ENCODE measurements at regions not wholly inside any gene's neighbourhood (a gene's known extent, or its start where the extent isn't known, plus 50 kb on each side); places are given as distances from the start of the nearest gene placed in this dataset.

DNA sequence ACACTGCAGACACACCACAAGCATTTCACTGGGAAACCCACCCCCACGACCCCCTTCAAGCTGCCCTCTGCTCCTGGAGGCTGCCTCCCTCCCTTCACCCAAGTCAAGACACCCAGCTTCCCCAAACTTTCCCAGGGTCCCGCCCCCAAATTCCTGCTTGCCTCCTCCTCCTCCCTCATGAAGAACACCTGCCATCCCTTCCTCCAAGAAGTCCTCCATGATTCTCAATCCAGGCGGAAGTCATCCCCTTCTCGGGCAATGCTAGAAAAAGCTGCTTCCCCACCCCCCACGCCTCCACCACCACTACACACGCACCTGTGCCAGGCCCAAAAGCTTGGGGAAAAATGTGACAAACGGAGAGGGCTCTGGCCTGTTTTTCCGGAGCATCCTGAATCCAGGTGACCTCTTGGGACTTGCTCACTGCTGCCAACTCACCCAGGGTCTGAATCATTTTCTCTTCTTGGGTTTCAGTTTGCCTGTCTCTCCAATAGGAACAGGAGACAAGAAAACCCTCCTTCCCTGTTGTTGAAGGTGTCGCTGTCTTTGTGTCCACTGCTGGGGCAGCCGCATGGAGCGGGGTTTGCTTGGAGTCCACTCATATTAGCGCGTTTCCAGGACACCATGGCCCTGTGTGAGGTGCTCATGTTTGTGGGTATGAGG lies 101.0 kb upstream of the CASZ1 start:
- DNase-seq (ENCODE audit: low spot score) = no peak

DNA sequence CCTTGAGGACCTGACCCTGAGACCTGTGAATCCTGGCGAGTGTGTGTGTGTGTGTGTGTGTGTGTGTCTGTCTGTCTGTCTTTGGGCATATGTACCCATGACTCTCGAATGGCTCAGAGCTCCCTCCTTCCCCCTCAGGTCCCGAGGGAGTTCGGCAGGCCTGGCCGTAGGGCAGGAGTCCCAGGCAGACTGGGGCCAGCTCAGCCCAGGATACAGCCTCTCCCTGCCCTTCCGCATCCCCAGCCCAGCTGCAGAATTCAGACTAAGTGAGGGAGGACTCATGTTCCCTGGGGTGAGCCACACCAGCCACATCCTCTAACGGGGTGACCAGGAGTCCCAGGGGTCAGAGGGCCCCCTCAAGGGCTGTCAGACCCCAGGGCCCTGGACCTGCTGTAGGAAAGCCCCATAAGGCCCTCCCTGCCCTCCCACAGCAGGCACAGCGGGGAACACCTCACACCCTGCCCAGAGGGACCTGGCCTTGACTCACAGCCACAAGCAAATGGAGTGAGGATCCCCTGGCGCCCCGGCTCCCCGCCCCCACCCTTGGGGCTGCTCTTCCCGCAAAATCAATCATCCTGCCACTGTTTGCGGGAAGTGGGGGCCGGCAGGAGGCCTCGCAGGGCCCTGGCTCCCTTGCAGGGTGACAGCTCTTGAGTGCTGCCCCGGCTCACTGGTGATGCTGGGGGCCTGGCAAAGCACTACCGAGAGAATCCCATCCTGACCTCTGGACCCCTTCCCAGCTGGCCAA lies 101.7 kb upstream of the CASZ1 start:
- DNase-seq (ENCODE audit: low spot score) = no peak

DNA sequence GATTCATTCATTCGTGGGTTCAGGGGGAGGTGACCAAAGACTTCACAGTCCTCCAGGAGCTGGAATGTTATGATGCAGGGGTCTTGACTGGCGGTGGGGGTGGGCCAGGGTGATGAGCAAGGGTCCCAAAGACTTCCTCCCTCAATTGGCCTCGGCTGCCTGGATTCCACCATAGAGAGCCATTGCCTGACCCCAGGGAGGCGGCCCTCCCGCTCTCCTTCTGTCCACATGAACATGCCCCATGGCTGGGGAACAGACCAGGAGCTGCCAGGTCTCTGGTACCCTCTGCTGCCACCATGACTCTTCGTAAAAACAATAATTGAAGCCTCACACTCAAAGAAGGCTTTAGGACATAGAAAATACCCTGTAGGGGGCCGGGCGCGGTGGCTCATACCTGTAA lies 102.5 kb upstream of the CASZ1 start:
- no peak for DNase-seq (ENCODE audit: low spot score)

DNA sequence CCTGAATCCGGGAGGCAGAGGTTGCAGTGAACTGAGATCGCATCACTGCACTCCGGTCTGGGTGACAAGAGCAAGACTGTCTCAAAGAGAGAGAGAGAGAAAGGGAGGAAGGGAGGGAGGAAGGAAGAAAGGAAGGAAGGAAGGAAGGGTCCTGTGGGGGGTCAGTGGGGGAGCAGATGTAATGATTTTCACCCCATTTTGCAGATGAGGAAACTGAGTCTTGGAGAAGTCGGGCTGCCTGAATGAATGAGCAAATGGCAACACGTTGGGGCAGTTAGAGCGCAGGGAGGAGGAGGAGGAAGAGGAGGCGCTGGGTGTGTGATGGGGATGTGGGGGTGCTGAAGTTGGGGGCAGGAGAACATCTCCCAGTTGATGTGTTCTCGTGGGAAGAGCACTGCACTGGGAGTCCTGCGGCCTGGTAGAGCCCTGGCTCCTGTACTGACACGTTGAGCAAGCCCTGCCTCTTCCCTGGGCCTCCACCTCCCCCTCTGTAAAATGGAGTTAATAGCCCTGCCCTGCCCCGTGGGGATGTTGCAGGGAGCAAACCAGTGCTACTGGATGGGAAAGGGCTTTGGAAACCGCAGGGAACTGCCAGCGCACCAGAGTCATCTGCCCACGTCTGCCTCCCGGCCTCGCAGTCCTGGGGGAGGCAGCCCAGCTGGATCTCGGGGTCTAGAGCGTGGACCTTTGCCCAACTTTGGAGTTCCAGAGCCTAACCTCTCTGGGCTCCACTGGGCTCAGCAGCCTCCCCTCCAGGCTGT lies 103.2 kb upstream of the CASZ1 start:
- DNase-seq (ENCODE audit: low spot score) = no peak

DNA sequence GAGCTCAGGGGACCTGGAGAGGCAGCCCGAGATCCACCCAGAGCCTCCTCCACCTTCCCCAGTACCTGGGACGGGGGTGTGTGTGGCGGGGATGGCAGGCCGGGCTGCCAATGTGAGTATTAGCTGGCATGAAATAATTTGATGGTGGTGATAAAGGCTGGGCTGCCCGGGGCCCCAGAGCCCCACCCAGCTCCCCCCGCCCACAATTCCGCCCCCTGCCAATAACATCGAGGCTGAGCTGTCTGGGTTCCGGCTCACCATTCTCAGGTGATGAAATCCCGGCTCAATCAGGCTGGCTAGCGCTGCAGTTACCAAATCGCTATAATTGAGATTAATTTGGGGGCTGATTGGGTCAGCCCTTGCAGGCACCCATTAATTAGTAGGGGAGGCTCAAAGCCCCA lies 103.8 kb upstream of the CASZ1 start:
- no peak for DNase-seq (ENCODE audit: low spot score)

DNA sequence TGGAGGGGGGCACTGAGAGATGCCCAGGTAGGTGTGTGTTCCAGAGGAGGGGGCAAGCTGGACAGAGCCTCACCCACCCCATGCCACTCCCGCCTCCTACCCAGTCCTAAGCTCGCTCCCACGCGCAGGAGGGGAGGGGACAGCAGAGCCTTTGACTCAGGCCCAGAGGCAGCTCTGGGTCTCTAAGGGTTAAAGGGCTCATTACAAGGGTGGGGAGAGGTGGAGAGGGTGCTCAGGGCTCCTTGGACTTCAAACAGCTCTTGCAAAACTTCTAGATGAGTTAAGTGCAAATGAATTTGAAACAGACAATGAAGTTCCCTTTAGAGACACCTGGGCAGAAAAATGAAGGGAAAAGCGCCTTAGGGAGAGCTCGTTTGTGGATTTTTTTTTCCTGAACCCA lies 104.2 kb upstream of the CASZ1 start:
- no peak for DNase-seq (ENCODE audit: low spot score)

DNA sequence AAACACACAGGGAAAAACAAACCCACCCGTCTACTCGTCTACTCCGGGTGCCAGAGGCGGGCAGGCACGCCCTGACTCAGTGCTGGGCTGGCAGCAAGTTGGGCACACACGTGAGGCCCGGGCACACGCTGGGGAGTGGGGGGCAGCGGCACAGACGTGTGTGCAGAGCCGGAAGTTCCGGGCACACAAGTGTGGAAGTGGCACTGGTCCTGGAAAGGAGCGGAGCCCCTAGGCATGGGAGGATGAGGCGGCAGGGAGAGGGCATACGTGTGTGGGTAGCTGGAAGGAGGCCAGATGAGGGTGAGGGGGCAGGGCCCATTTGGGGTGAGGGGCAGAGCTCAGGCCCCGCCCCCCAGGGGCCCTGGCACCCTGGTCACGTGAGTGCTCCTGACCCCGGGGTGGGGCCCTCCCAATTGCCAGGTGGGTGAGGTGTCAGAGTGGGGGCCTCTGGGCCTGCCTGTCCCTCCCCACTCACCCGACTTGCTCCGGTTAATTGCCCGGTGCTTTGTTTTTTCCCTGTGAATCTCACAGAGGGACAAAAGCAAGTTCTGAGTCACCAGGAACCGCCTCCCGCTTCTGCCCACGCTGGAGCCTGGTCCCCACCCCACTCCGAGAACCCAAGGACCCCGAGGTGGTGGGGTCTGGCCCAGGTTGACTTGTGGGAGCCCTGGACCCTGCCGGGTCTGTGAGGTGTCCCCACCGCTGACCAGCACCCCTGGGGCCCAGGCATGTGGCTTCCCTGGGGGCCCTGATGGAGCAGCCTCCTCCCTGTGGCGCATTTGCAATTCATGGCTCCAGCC lies 104.8 kb upstream of the CASZ1 start:
- no peak for DNase-seq (ENCODE audit: low spot score)

DNA sequence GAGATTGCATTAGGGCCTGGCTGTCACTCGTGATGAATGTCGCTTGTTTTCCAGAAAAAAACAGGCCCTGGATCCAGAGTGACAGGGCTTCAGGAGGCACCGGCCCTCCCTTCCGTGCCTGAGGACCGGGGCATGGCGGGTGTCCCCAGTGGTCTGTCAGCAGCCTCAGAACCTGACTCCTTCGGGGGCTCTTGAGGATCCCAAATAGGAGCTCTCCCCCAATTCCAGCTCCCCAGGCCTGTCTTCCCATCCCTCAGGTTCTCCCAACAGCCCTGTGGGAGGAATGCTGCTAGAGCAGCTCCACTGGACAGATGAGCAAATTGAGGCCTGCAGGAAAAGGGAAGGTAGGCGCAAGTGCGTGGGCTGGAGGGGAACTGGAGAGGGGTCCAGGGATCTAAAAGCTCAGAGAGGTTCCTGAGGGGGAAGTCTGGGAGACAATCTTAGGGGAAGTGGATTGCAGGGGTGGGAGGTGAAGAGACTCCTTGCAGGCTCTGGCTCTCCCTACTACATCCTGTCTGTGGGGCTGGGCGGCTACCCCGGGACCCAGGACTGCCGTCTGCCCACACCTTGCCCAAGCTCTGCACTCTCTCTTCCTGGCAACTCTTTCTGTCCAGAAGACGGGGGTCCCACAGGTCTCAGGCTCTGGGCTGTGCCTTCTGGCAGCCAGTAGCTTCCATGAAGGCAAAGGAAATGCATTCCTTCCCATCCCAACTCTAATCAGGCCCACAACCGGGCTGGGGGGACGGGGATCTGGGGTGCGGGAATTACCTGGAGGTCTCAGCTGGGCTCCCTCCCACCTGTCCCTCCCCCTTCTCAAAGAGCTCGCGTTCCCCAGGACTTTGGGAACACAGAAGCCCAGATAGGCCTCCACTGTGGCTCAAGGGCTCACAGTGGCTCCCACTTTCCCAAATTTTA lies 105.7 kb upstream of the CASZ1 start:
- no peak for DNase-seq (ENCODE audit: low spot score)

DNA sequence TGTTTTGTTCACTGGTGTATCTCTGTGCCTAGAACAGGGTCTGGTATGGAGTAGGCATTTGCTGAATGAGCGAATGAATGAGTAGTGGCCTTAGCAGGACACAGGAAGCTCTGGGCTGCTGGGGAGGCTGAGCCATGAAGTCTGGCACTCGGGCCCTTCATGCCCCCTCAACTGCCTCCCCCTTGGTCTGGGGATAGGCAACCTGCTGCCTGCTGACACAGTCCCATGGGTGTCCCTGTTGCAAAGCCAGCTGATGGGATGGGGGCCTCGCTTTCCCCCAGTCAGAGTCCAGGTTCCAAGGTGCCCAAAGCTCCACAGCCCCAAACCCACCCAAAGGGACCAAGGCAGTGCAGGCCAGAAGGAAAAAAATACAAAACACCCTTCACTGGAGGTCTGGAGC lies 107.0 kb upstream of the CASZ1 start:
- no peak for DNase-seq (ENCODE audit: low spot score)

DNA sequence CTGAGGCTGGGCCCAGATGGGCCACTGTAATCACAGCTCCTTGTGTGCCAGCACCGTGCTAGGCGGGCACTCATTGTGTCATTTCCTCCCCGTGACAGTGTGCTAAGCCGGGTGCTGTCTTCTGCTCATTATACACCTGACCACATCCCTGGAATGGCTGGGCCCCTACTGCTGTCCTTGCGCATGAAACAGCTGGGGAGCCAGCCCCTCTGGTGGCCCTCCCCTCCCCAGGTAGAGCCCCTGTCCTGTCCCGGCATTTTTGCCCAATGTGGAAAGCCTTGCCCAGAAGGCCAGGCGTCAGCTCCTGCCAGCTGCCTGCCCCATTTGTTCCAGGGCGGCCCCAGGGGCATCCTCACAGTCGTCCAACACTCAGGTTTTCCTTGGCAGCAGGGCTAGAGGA lies 107.4 kb upstream of the CASZ1 start:
- peak; percentile 40 for DNase-seq (ENCODE audit: low spot score)

DNA sequence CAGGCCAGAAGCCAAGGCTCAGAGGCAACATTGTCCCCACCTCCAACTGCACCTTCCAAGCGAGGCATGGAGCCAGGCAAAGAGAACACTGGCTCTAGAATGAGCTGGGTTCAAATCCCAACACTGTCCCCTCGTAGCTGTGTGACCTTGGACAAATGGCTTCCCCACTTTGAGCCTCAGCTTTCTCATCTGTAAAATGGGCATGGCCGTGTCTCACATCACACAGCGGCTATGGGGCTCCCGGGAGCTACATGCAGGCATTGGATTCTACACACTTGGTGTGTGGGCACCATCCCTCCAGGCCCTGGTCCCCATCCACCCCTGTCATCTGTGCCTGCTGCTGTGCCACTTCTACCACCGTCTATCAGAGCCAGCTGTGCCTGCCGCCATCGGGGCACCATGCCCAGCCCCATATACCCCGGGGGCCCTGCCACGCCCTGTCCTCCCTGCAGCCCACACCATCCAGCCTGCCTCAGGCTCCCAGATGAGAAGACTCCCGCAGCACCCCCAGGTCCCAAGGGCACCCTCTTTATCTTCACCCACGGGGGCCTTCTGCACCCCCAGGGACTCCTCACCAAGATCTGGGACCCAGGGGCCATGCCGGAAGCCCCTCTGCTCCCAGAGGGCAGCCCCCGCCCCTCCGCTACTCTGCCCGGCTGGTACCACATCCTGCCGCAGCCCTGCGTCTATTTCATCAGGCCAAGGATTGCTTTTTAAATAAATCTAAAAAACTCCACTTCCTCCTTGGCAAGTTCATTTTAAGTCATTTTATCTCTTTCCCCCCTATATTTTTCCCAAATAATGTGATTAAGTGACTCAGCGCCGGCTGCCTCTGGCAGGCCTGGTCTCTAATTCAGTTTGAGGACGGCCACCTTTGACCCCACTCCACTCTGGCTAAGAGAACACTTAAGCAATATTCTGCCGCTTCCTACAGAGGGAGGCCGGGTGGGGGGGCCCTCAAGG lies 107.8 kb upstream of the TARDBP start:
- peak; percentile 50 for DNase-seq (ENCODE audit: low spot score)

DNA sequence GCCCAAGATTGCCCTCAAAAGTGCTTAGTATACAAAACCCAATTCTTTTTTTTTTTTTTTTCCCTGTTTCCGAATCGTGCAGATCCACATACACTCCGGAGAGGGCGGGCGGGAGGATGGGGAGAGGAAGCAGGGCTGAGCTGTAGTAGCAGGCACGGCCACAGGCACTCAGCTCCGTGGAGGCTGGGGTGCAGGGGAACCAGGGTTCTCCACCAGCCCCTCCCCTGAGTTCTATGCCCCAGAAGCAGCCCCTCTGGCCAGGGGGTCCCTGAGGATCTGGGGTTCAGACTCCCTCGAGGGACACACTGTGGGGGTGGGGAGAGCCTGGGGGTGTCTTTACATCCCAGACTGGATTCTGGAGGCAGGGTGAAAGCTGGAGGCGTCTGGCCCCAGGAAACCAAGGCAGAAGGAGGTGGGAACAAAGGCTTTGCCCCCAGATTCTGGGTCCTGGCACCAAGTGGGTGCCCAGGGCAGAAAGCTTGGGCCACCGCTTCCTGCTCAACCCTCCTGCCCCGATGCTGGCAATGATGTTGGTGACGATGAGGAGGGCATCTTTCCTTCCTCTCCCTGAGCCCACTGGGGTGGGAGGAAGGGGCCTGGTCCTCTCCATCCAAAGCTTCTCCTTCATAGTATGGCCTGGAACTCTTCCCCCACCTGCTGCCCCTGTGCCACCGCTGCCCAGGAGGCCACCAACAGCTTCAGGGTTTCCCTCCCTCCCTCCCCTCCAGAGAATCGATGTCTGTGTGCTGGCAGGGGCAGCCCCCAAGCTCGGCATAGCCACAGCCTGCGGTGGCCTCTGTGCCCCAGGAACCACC lies 106.4 kb upstream of the TARDBP start:
- DNase-seq (ENCODE audit: low spot score) = no peak

DNA sequence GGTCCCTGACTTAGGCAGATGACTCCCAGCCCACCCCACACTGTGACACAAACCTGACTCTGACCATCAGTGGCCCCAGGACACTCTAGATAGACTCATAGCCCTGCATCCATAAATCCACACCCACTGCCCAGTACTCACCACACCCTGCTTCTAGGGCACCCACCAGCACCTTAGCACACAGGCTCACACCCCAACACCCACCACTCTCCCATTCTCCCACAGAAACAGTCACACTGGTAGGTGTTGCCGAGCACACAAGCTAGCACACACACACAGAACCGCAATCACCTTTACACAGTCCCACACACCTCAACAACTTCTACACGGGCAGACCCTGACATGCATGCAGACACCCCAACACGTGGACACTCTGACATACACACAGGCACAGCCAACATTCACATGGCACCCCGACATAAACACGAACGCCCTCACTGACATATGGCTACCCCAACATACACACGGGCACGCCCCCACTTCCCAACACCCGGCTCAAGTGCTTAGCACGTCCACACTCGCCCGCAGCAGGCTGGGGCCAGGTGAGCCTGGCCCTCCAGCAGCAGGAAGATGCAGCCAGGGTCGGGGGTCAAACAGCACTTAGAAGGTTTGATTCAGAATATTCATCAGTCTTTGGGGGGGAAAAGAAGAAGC lies 105.5 kb upstream of the TARDBP start:
- no peak for DNase-seq (ENCODE audit: low spot score)

DNA sequence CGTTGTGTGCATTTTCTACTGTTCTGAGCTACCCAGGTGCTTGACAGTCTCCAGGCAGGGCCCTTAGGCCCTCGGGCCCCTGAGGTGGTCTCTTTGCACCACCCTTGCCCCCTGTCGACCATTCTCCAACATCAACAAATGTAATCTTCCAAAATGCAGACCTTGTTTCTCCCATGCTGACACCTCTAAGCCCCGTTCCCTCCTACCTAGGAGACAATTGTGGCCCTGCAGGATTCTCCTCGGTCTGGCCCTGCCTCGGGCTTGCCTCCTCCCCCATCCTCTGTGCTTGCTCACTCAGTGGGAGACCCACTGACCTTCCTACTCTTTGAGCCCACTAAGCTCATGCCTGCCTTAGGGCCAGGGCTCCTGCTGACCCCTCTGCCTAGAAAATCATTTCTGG lies 104.2 kb upstream of the TARDBP start:
- no peak for DNase-seq (ENCODE audit: low spot score)

DNA sequence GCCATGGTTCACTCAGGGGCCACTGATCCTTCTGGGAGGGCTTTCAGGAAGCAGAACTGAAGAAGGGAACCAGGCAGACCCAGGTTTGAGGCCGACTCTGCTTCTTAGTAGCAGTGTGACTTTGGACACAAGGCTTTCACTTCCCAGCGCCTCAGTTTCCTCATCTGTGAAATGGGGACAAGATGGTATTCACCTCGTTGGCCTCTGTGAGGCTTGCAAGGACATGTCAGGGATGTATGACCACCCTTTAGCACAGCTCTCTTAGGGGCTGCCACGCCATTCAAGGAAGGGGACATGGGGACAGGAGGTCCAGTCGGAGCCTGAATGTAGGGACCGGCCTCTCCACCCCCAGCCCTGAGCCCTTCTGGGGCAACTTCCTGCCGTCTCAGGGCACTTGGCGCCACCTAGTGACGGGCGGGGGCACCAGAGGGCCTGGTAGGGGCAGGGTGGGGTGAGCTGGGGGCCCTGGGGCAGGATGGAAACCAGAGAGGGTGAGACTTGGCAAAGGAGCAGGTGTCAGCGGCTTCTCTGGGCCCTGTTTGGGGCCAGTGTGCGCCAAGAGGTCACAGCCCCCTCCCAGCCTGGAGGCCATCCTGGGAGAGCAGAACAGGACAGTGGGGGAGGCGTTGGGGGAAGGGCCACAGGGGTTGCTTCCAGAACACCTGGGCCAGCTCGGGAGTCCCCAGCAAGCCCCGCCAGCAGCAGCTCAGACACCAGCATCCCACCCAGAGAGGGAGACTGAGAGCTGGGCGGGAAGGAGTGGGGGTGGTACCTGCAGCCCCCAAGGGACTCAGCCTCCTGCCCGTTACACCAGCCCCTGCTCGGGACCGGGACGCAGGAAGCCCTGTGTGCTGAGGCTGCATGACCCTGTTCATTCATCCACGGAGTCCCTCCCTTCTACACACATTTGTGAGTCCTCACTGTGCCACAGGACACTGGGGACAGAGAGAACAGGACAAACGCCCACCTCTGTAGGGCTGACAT lies 102.5 kb upstream of the TARDBP start:
- peak; percentile 70 for DNase-seq (ENCODE audit: low spot score)

DNA sequence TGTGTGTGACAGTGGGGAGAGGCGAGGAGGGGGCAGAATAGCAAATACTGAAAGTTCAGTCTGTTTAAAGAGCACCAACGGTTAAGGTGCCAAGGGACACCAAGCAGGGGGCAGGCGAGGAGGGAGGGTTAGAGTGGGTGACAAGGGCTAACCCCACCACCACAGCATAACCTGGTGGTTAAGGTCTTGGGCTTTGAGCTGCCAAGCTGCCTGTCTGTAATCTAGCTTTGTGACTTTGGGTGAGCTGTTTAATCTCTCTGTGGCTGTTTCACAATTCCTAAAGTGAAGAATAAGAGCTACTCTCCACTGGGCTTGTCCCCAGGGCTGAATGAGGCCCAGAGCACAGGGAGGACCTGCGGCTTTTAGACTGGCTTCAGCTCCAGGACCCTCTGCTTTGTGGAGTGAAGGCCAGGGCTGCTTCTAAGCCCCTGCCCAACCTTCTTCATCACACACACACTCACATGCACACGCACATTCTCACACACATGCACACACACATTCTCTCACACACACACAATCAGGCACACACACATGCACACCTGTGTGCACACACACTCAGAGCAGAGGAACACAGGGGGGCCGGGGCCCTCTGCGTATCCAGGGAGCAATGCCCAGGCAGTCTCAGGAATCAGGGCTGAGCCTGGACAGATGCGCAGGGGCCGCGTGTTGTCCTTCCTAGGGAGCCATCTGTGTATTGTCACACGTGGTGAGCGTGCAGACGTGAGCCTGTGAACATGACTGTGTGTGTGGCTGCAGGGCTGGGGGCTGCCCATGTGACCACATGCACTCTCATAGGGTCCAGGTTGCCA lies 101.6 kb upstream of the TARDBP start:
- no peak for DNase-seq (ENCODE audit: low spot score)

All from CD4-positive, alpha-beta T cell treated with Interleukin-6 at 100 ng/mL for 8 hours (primary cell).